ENCODE measurements at regions not wholly inside any gene's neighbourhood (a gene's known extent, or its start where the extent isn't known, plus 50 kb on each side); places are given as distances from the start of the nearest gene placed in this dataset.

DNA sequence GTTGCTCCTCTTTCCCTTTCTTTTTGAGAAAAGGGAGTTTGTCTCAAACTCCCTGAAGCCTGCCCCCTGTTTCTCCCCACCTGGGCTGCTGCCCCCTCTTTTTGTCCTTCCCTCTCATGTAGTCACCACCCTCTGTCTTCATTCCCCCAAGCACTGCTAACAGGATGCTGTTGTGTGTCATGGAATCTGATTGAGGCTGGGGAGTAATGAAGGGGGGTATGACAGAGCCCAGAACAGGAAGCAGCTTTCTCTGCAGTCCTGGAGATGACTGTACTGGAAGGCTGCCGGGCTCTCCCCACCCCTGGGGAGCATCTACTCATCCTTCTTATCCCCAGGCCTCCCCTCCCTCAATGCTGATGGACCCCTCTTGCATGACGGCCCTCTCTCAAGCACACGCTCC lies 181.6 kb downstream of the ABHD5 start:
- no peak for DNase-seq
- intact Hi-C loops (cut with micrococcal nuclease): no loop called here
- peaks cover 24% of the 10 kb centered on the region for H3K27me3 Mint-ChIP-seq (ENCODE audit: low read depth)
- H3K36me3 Mint-ChIP-seq (ENCODE audit: low read depth): no peaks in the 10 kb centered on the region
- H3K9me3 Mint-ChIP-seq: no peaks in the 10 kb centered on the region
- no peak overlapping the region for H3K27ac Mint-ChIP-seq
- CTCF ChIA-PET: interaction anchor here (0.9 kb wide), 1 partner anchor 17 kb away, joined by 3 read pairs; no protein-coding TSS in a partner anchor
- no peak overlapping the region for H3K4me3 Mint-ChIP-seq
- H3K4me1 Mint-ChIP-seq (ENCODE audit: low read depth): no peaks in the 10 kb centered on the region

DNA sequence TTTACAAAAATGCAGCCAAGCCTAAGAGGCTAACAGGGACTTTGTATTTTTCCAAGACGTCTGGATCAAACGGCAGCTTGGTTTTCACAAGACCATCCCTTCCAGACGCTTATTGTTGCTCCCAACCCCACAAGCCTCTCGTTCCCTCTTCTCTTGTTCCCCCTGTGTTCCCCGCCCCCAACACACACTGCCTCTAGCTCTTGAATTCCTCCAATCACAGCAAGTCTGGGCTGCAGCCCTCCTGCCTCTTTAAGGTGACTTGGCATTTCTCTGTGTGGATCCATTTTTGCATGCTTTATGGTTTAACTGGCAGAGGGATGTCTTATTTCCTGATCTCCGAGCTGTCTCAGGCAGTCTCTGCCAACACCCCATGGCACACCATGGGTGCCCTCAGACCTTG lies 182.2 kb downstream of the ABHD5 start:
- no peak for DNase-seq
- H3K27ac Mint-ChIP-seq: no peak overlapping the region
- CTCF ChIA-PET: no interaction called here
- no peaks in the 10 kb centered on the region for H3K4me1 Mint-ChIP-seq (ENCODE audit: low read depth)
- H3K4me3 Mint-ChIP-seq: no peak overlapping the region
- no peaks in the 10 kb centered on the region for H3K9me3 Mint-ChIP-seq
- H3K36me3 Mint-ChIP-seq (ENCODE audit: low read depth): no peaks in the 10 kb centered on the region
- H3K27me3 Mint-ChIP-seq (ENCODE audit: low read depth): peaks cover 24% of the 10 kb centered on the region
- intact Hi-C loops (cut with micrococcal nuclease): no loop called here

DNA sequence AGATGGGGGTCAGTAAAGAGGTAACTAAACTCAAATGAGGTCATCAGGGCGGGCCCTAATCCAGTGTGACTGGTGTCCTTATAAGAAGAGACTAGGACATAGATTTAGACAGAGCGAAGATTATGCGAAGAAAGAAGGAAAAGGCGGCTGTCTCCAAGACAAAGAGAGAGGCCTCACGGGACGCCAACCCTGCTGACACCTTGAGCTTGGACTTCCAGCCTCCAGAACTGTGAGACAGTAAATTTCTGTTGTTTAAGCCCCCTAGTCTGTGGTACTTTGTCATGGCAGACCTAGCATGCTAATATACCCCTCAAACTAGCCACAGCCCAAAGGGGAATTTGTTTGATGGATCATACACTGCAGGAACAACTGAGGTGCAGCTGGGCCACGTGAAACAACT lies 183.0 kb downstream of the ABHD5 start:
- CTCF ChIA-PET: interaction anchor here (1.0 kb wide), 1 partner anchor 325 kb away, joined by 3 read pairs; no protein-coding TSS in a partner anchor
- Mint-ChIP-seq H3K4me1 (ENCODE audit: low read depth) (no peaks in the 10 kb centered on the region), H3K27ac (no peak overlapping the region), H3K4me3 (no peak overlapping the region), H3K27me3 (ENCODE audit: low read depth) (peaks cover 23% of the 10 kb centered on the region), H3K36me3 (ENCODE audit: low read depth) (no peaks in the 10 kb centered on the region), H3K9me3 (no peaks in the 10 kb centered on the region)
- no peak for DNase-seq
- intact Hi-C loops (cut with micrococcal nuclease): no loop called here

DNA sequence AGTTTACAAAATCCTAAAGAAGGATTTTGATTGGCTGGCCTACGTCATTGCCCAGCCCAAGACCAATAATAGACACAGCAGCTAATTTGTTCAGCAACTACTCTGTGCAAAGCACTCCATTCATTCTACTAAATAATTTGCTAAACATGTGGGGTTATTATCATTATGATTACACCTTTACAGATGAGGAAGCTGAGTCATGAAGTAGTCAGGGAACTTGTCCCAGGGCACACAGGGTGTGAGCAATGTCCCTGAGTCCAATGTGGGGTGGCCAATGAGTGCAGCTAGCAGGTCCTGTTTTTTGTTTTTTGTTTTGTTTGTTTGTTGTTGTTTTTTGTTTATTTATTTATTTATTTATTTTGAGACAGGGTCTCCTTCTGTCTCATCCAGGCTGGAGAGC lies 183.6 kb downstream of the ABHD5 start:
- no peak overlapping the region for H3K27ac Mint-ChIP-seq
- H3K36me3 Mint-ChIP-seq (ENCODE audit: low read depth): no peaks in the 10 kb centered on the region
- no peaks in the 10 kb centered on the region for H3K9me3 Mint-ChIP-seq
- intact Hi-C loops (cut with micrococcal nuclease): no loop called here
- H3K4me3 Mint-ChIP-seq: no peak overlapping the region
- CTCF ChIA-PET: interaction anchor here (1.0 kb wide), 1 partner anchor 325 kb away, joined by 3 read pairs; no protein-coding TSS in a partner anchor
- peaks cover 20% of the 10 kb centered on the region for H3K27me3 Mint-ChIP-seq (ENCODE audit: low read depth)
- no peak for DNase-seq
- no peaks in the 10 kb centered on the region for H3K4me1 Mint-ChIP-seq (ENCODE audit: low read depth)

DNA sequence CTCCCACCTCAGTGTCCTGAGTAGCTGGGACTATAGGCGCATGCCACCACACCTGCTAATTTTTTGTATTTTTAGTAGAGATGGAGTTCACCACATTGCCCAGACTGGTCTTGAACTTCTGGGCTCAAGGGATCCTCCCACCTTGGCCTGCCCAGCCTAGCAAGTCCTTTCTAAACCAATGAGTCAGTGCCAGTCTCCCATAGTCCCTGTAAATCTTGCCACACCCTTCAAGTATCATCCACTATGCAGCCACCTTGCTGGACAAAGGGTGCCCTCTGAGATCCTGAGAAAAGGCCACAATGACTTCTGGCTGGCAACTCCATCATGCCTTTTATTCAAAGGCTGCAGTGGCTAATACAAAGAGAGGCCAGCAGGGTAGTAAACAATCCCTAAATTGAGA lies 184.0 kb downstream of the ABHD5 start:
- Mint-ChIP-seq H3K9me3 (no peaks in the 10 kb centered on the region), H3K27ac (no peak overlapping the region), H3K4me3 (no peak overlapping the region), H3K36me3 (ENCODE audit: low read depth) (no peaks in the 10 kb centered on the region), H3K27me3 (ENCODE audit: low read depth) (peaks cover 20% of the 10 kb centered on the region), H3K4me1 (ENCODE audit: low read depth) (no peaks in the 10 kb centered on the region)
- intact Hi-C loops (cut with micrococcal nuclease): no loop called here
- no peak for DNase-seq
- CTCF ChIA-PET: no interaction called here

DNA sequence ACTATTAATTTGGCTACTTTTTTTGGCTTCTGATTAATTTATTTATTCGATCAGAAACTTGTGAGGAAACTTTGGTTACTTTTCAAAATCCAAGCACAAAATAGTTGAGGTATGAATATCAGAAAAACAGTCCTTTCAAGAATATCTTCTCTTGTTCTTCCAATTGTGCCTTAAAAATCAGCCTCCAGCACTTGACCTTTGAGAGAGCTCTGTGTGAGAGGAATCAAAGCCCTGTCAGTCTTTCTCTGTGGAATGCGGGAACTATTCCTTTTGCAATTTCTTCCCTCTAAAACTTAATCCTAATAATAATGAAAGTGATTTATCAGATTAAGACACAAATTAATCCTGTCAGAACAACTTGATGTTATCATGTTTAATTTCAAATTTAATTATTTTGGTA lies 185.9 kb downstream of the ABHD5 start:
- no peak overlapping the region for H3K4me3 Mint-ChIP-seq
- H3K27me3 Mint-ChIP-seq (ENCODE audit: low read depth): peaks cover 17% of the 10 kb centered on the region
- no peaks in the 10 kb centered on the region for H3K36me3 Mint-ChIP-seq (ENCODE audit: low read depth)
- DNase-seq: no peak
- no peaks in the 10 kb centered on the region for H3K9me3 Mint-ChIP-seq
- CTCF ChIA-PET: interaction anchor here (0.7 kb wide), 1 partner anchor 112 kb away, joined by 3 read pairs; no protein-coding TSS in a partner anchor
- intact Hi-C loops (cut with micrococcal nuclease): no loop called here
- H3K27ac Mint-ChIP-seq: no peak overlapping the region
- no peaks in the 10 kb centered on the region for H3K4me1 Mint-ChIP-seq (ENCODE audit: low read depth)

DNA sequence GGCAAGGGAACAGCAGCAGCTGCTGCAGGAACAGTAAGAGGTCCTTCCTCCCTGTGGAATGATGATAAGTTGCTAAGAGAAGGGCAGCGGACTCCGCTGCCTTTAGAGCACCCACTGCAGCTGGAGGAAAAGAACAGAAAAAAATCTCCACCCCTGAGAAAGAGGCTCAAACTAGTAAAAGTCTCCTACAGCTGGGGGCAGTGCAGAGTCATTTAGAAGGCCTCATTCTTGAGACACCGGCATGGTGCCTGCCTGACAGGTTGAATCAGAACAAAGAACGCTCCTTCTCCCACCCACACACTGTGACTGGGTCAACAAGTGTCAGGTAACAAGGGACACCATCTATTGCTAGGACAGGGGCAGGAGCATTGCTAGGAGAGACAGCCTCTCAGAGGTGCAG lies 188.4 kb downstream of the ABHD5 start:
- DNase-seq: peak; percentile 41
- CTCF ChIA-PET: no interaction called here
- H3K4me1 Mint-ChIP-seq (ENCODE audit: low read depth): no peaks in the 10 kb centered on the region
- H3K4me3 Mint-ChIP-seq: no peak overlapping the region
- no peaks in the 10 kb centered on the region for H3K27me3 Mint-ChIP-seq (ENCODE audit: low read depth)
- H3K9me3 Mint-ChIP-seq: no peaks in the 10 kb centered on the region
- intact Hi-C loops (cut with micrococcal nuclease): loop anchor here (1.0 kb wide), 1 partner anchor 319 kb away; no protein-coding TSS in a partner anchor
- no peak overlapping the region for H3K27ac Mint-ChIP-seq
- H3K36me3 Mint-ChIP-seq (ENCODE audit: low read depth): no peaks in the 10 kb centered on the region

DNA sequence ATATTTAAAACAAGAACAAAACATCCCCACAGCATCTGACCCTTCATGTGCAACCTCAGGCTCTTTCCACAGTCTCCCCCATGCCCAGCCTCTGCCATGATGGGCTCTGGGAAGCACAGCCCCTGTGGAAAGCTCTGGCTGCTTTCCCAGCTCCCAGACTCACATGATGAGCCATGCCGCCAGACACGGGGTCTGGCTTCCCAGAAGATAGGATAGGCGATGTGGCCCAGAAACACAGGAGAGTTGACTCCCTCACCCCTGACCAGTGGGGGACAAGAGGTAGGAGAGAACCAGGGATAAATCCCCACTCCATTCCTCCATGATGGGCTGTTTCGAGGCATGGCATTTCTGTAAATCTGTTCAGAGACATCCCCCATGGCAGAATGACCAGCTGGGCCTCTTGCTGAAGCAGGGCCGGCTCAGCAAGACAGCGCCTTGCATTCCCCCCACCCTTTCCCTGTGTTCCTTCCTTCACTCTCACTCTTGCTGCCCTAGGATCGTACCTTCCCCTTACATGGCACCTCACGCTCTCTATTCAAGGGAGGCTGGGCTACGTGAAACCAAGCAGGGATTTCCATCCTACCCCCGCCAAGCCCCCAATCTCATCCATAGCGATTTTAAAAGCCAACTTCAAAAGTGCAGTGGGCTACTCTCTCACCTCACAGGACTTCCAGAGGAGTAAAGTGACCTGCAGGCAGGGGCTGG lies 192.4 kb downstream of the ABHD5 start:
- Mint-ChIP-seq H3K36me3 (ENCODE audit: low read depth) (no peaks in the 10 kb centered on the region), H3K4me3 (no peak overlapping the region), H3K4me1 (ENCODE audit: low read depth) (no peaks in the 10 kb centered on the region), H3K27me3 (ENCODE audit: low read depth) (no peaks in the 10 kb centered on the region), H3K9me3 (no peaks in the 10 kb centered on the region), H3K27ac (no peak overlapping the region)
- DNase-seq: no peak
- intact Hi-C loops (cut with micrococcal nuclease): no loop called here
- CTCF ChIA-PET: no interaction called here

DNA sequence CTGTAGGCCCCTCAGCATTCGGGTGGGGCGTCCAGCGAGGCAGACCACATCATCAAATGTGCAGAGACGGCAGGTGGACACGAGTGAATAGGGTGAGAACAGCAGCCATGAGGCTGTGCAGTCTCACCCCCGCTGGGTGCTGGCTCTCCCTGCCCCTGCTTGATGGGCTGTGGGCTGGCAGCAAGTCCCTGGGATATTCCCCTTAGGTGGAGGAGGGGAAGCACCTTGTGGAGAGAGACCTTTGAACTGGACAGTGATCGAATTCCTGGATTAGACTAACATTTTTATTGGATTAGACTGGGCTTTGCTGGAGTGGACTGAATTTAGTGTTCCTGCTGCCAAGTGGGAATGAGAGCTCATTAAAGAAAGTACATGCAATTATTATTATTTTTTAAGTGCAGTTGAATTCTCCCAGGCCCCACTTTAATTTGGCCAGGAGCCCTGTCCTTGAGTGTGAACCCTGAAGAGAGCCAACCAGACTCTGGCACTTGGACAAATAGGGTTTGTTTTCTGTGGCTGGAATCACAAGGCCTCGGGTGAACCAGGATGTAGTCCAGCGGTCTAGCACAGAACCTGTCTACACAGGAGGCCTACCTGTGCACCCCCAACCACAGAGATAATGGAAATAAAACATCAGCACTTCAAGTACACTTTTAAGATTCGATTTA lies 193.1 kb downstream of the ABHD5 start:
- Mint-ChIP-seq H3K9me3 (no peaks in the 10 kb centered on the region), H3K36me3 (ENCODE audit: low read depth) (no peaks in the 10 kb centered on the region), H3K4me3 (no peak overlapping the region), H3K27ac (no peak overlapping the region), H3K27me3 (ENCODE audit: low read depth) (no peaks in the 10 kb centered on the region), H3K4me1 (ENCODE audit: low read depth) (no peaks in the 10 kb centered on the region)
- DNase-seq: no peak
- CTCF ChIA-PET: interaction anchor here (0.9 kb wide), 1 partner anchor 17 kb away, joined by 3 read pairs; no protein-coding TSS in a partner anchor
- intact Hi-C loops (cut with micrococcal nuclease): no loop called here

DNA sequence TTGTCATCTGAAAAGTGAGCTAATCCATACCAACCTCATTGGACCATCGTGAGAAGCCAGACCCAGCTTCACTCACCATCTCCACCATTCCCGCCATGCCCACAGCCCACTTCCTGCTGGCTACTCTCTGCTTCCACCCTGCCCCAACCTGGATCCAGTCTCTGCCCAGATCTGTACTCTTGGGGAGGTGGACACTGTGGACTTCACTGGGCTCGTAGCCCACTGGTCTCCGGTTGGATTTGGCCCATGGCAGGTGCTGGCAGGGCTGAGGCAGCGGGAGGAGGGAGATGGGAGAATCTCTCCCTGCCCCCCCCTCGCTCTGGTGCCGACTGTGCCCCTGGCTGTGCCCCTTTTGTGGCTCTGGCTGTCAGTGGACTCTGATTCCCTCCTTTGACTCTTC lies 193.8 kb downstream of the ABHD5 start:
- Mint-ChIP-seq H3K4me1 (ENCODE audit: low read depth) (no peaks in the 10 kb centered on the region), H3K27me3 (ENCODE audit: low read depth) (no peaks in the 10 kb centered on the region), H3K27ac (no peak overlapping the region), H3K4me3 (no peak overlapping the region), H3K9me3 (no peaks in the 10 kb centered on the region), H3K36me3 (ENCODE audit: low read depth) (no peaks in the 10 kb centered on the region)
- intact Hi-C loops (cut with micrococcal nuclease): no loop called here
- CTCF ChIA-PET: interaction anchor here (0.9 kb wide), 1 partner anchor 17 kb away, joined by 3 read pairs; no protein-coding TSS in a partner anchor
- no peak for DNase-seq

DNA sequence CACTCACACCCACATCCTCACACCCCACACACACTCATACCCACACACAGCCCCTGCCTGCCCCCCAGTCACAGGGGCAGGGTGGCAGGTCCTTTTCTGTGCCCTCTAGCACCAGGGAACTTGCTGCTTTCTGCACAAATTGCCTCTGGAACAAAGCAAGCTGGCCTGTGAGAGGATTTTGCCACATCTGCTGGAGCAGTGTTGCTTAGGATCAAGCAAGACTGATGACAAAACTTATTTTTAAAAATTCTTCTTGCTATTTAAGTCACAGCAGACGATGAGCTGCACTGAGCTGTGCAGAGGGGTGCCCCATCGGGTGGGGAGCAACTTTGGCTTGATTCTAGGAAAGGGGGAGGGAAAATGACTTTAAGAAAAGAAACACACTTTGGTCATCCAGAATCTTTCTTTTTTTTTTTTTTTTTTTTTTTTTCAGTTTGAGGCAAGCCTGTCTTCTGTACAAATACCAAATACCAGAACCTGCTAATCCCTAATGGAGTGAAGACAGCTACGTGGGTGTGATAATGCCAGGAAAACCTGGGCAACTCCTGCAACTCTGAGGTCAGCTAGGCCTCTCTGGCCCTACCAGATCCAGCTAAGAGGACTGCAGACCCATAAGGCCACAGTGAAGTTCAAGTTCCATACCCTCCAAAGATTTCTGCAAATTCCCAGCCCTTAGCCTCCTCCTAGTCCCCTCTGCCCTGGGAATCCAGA lies 195.3 kb downstream of the ABHD5 start:
- Mint-ChIP-seq H3K4me1 (ENCODE audit: low read depth) (no peaks in the 10 kb centered on the region), H3K27ac (no peak overlapping the region), H3K36me3 (ENCODE audit: low read depth) (no peaks in the 10 kb centered on the region), H3K9me3 (no peaks in the 10 kb centered on the region), H3K4me3 (no peak overlapping the region), H3K27me3 (ENCODE audit: low read depth) (peaks cover 6% of the 10 kb centered on the region)
- intact Hi-C loops (cut with micrococcal nuclease): no loop called here
- no peak for DNase-seq
- CTCF ChIA-PET: no interaction called here

DNA sequence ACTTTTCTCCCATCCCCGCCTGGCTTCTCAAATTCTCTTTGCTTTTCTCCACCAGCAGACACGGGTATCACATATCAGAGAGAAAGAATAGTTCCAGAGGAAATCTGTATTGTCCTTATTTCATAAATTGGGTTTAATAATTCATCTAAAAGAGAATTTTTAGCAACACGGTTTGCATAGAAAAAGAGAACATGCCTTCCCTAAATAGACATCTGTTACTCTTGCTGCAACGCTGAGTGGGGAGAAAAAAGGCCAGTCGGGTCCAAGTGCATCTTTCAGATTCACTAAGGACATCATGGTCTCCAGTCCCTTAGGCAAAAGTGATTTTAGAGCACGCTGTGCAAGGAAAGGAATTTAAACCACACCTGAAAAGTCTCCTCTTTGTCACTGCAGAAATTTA lies 201.3 kb downstream of the ABHD5 start:
- intact Hi-C loops (cut with micrococcal nuclease): no loop called here
- H3K27ac Mint-ChIP-seq: no peak overlapping the region
- H3K4me3 Mint-ChIP-seq: no peak overlapping the region
- peaks cover 9% of the 10 kb centered on the region for H3K4me1 Mint-ChIP-seq (ENCODE audit: low read depth)
- H3K27me3 Mint-ChIP-seq (ENCODE audit: low read depth): peaks cover 43% of the 10 kb centered on the region
- no peaks in the 10 kb centered on the region for H3K9me3 Mint-ChIP-seq
- no peak for DNase-seq
- CTCF ChIA-PET: no interaction called here
- no peaks in the 10 kb centered on the region for H3K36me3 Mint-ChIP-seq (ENCODE audit: low read depth)

Measured in activated naive CD4-positive, alpha-beta T cell treated with anti-CD3 and anti-CD28 coated beads for 36 hours (primary cell).